ENCODE measurements at regions not wholly inside any gene's neighbourhood (a gene's known extent, or its start where the extent isn't known, plus 50 kb on each side); places are given as distances from the start of the nearest gene placed in this dataset.

- H3K4me3 ChIP-seq (ENCODE audit: low read length): no peak overlapping the region
- no peaks in the 10 kb centered on the region for H3K9me3 ChIP-seq (ENCODE audit: low read depth, low read length)
- no peaks in the 10 kb centered on the region for H3K27me3 ChIP-seq (ENCODE audit: insufficient read depth, low read length)
- H3K4me1 ChIP-seq (ENCODE audit: insufficient read depth, low read length): no peaks in the 10 kb centered on the region
Measured at GRCh38 chr20:19807946-19808330, 49.9 kb downstream of the RIN2 start.

- Histone ChIP-seq H3K4me3 (ENCODE audit: low read length) (no peak overlapping the region), H3K27me3 (ENCODE audit: insufficient read depth, low read length) (no peaks in the 10 kb centered on the region), H3K9me3 (ENCODE audit: low read depth, low read length) (no peaks in the 10 kb centered on the region), H3K4me1 (ENCODE audit: insufficient read depth, low read length) (no peaks in the 10 kb centered on the region)
Measured at GRCh38 chr20:19808498-19808897, 50.4 kb downstream of the RIN2 start.

GRCh38 chr20:19809505-19809904 lies 51.4 kb downstream of the RIN2 start:
- Histone ChIP-seq H3K27me3 (ENCODE audit: insufficient read depth, low read length) (no peaks in the 10 kb centered on the region), H3K4me3 (ENCODE audit: low read length) (no peak overlapping the region), H3K9me3 (ENCODE audit: low read depth, low read length) (no peaks in the 10 kb centered on the region), H3K4me1 (ENCODE audit: insufficient read depth, low read length) (no peaks in the 10 kb centered on the region)

- Histone ChIP-seq H3K4me1 (ENCODE audit: insufficient read depth, low read length) (peaks cover 5% of the 10 kb centered on the region), H3K4me3 (ENCODE audit: low read length) (no peak overlapping the region), H3K27me3 (ENCODE audit: insufficient read depth, low read length) (no peaks in the 10 kb centered on the region), H3K9me3 (ENCODE audit: low read depth, low read length) (no peaks in the 10 kb centered on the region)
Measured at GRCh38 chr20:19811231-19811630, 53.2 kb downstream of the RIN2 start.

- no peaks in the 10 kb centered on the region for H3K27me3 ChIP-seq (ENCODE audit: insufficient read depth, low read length)
- no peak overlapping the region for H3K4me3 ChIP-seq (ENCODE audit: low read length)
- peaks cover 5% of the 10 kb centered on the region for H3K4me1 ChIP-seq (ENCODE audit: insufficient read depth, low read length)
- H3K9me3 ChIP-seq (ENCODE audit: low read depth, low read length): no peaks in the 10 kb centered on the region
Measured at GRCh38 chr20:19812056-19812455, 54.0 kb downstream of the RIN2 start.

GRCh38 chr20:19812696-19813095 lies 54.6 kb downstream of the RIN2 start:
- H3K27me3 ChIP-seq (ENCODE audit: insufficient read depth, low read length): no peaks in the 10 kb centered on the region
- H3K4me1 ChIP-seq (ENCODE audit: insufficient read depth, low read length): peaks cover 5% of the 10 kb centered on the region
- no peaks in the 10 kb centered on the region for H3K9me3 ChIP-seq (ENCODE audit: low read depth, low read length)
- H3K4me3 ChIP-seq (ENCODE audit: low read length): no peak overlapping the region

- no peaks in the 10 kb centered on the region for H3K9me3 ChIP-seq (ENCODE audit: low read depth, low read length)
- no peaks in the 10 kb centered on the region for H3K27me3 ChIP-seq (ENCODE audit: insufficient read depth, low read length)
- no peak overlapping the region for H3K4me3 ChIP-seq (ENCODE audit: low read length)
- peaks cover 5% of the 10 kb centered on the region for H3K4me1 ChIP-seq (ENCODE audit: insufficient read depth, low read length)
Measured at GRCh38 chr20:19813846-19814640, 56.0 kb downstream of the RIN2 start.

GRCh38 chr20:19815553-19815991 lies 57.5 kb downstream of the RIN2 start:
- Histone ChIP-seq H3K27me3 (ENCODE audit: insufficient read depth, low read length) (no peaks in the 10 kb centered on the region), H3K9me3 (ENCODE audit: low read depth, low read length) (no peaks in the 10 kb centered on the region), H3K4me1 (ENCODE audit: insufficient read depth, low read length) (peaks cover 5% of the 10 kb centered on the region), H3K4me3 (ENCODE audit: low read length) (no peak overlapping the region)

- H3K4me3 ChIP-seq (ENCODE audit: low read length): no peak overlapping the region
- H3K27me3 ChIP-seq (ENCODE audit: insufficient read depth, low read length): no peaks in the 10 kb centered on the region
- H3K9me3 ChIP-seq (ENCODE audit: low read depth, low read length): no peaks in the 10 kb centered on the region
- H3K4me1 ChIP-seq (ENCODE audit: insufficient read depth, low read length): peaks cover 8% of the 10 kb centered on the region
Measured at GRCh38 chr20:19816386-19816785, 58.3 kb downstream of the RIN2 start.

- H3K27me3 ChIP-seq (ENCODE audit: insufficient read depth, low read length): no peaks in the 10 kb centered on the region
- H3K4me1 ChIP-seq (ENCODE audit: insufficient read depth, low read length): peaks cover 10% of the 10 kb centered on the region
- H3K9me3 ChIP-seq (ENCODE audit: low read depth, low read length): no peaks in the 10 kb centered on the region
- H3K4me3 ChIP-seq (ENCODE audit: low read length): no peak overlapping the region
Measured at GRCh38 chr20:19817017-19817416, 59.0 kb downstream of the RIN2 start.

GRCh38 chr20:19819149-19819548 lies 61.1 kb downstream of the RIN2 start:
- H3K4me3 ChIP-seq (ENCODE audit: low read length): no peak overlapping the region
- no peaks in the 10 kb centered on the region for H3K9me3 ChIP-seq (ENCODE audit: low read depth, low read length)
- peaks cover 10% of the 10 kb centered on the region for H3K4me1 ChIP-seq (ENCODE audit: insufficient read depth, low read length)
- no peaks in the 10 kb centered on the region for H3K27me3 ChIP-seq (ENCODE audit: insufficient read depth, low read length)

GRCh38 chr20:19820555-19821211 lies 62.6 kb downstream of the RIN2 start:
- Histone ChIP-seq H3K27me3 (ENCODE audit: insufficient read depth, low read length) (no peaks in the 10 kb centered on the region), H3K9me3 (ENCODE audit: low read depth, low read length) (no peaks in the 10 kb centered on the region), H3K4me3 (ENCODE audit: low read length) (no peak overlapping the region), H3K4me1 (ENCODE audit: insufficient read depth, low read length) (peaks cover 7% of the 10 kb centered on the region)

GRCh38 chr20:19821606-19822005 lies 63.5 kb downstream of the RIN2 start:
- Histone ChIP-seq H3K4me1 (ENCODE audit: insufficient read depth, low read length) (peaks cover 5% of the 10 kb centered on the region), H3K4me3 (ENCODE audit: low read length) (no peak overlapping the region), H3K9me3 (ENCODE audit: low read depth, low read length) (no peaks in the 10 kb centered on the region), H3K27me3 (ENCODE audit: insufficient read depth, low read length) (no peaks in the 10 kb centered on the region)

- no peaks in the 10 kb centered on the region for H3K9me3 ChIP-seq (ENCODE audit: low read depth, low read length)
- H3K27me3 ChIP-seq (ENCODE audit: insufficient read depth, low read length): no peaks in the 10 kb centered on the region
- H3K4me1 ChIP-seq (ENCODE audit: insufficient read depth, low read length): peaks cover 17% of the 10 kb centered on the region
- no peak overlapping the region for H3K4me3 ChIP-seq (ENCODE audit: low read length)
Measured at GRCh38 chr20:19823216-19823615, 65.2 kb downstream of the RIN2 start.

- Histone ChIP-seq H3K4me1 (ENCODE audit: insufficient read depth, low read length) (peaks cover 24% of the 10 kb centered on the region), H3K9me3 (ENCODE audit: low read depth, low read length) (no peaks in the 10 kb centered on the region), H3K4me3 (ENCODE audit: low read length) (no peak overlapping the region), H3K27me3 (ENCODE audit: insufficient read depth, low read length) (no peaks in the 10 kb centered on the region)
Measured at GRCh38 chr20:19823971-19824370, 65.9 kb downstream of the RIN2 start.

GRCh38 chr20:19824861-19825260 lies 66.8 kb downstream of the RIN2 start:
- no peaks in the 10 kb centered on the region for H3K27me3 ChIP-seq (ENCODE audit: insufficient read depth, low read length)
- no peaks in the 10 kb centered on the region for H3K9me3 ChIP-seq (ENCODE audit: low read depth, low read length)
- H3K4me3 ChIP-seq (ENCODE audit: low read length): no peak overlapping the region
- peaks cover 33% of the 10 kb centered on the region for H3K4me1 ChIP-seq (ENCODE audit: insufficient read depth, low read length)

Measured in mononuclear cell (primary cell).